ENCODE measurements at regions not wholly inside any gene's neighbourhood (a gene's known extent, or its start where the extent isn't known, plus 50 kb on each side); places are given as distances from the start of the nearest gene placed in this dataset.
"Not testable (repeated sequence)": the region's sequence is repeated elsewhere in the genome, so short reads cannot be mapped to it uniquely, and the experiment has no call there.

DNA sequence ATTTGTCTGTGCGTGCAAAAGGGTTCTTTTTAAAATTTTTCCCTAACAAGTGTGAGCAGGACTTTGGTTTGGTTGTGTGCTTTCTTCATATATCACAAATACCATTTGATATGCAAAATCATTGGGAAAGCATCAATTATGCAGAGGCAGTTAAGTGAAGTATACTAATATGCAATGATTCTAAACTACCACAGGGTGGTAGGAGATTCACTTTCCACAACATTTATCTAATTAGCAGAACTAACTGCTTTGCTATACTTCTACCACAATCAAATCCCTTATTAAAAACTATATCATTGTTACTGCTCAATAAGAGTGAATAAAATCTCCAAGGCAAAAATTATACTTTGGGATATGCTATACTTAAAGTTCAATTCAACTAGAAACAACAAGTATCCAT, 2738.9 kb upstream of the PCDH20 start:
- DNase-seq (ENCODE audit: low read depth, low spot score): no peak
- no peak overlapping the region for H3K27ac ChIP-seq

- H3K27ac ChIP-seq: no peak overlapping the region
- no peak for DNase-seq (ENCODE audit: low read depth, low spot score)
Measured at GRCh38 chr13:64130600-64130999, 2715.0 kb upstream of the PCDH20 start.

GRCh38 chr13:64130171-64130570, 2714.5 kb upstream of the PCDH20 start:
- H3K27ac ChIP-seq: no peak overlapping the region
- DNase-seq (ENCODE audit: low read depth, low spot score): no peak

- no peak overlapping the region for H3K27ac ChIP-seq
- no peak for DNase-seq (ENCODE audit: low read depth, low spot score)
Measured at GRCh38 chr13:64127856-64128255, 2712.2 kb upstream of the PCDH20 start.

DNA sequence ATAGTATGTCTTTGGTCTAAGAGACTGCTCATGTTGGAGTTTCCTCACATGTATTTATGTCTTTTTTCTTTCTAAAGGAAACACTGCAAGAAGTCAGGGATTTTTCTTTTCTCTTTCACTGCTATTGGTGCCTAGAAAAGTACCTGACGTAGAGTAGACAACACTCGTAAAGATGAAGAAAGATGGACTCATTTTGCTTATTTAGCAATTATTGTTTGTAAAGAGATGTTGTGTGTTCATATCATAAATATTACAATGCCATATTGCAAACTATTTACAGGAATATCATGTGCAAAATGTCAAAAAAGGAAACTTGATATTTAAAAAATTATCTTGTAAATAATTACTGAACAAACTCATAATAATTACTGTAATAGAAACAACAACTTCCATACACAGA, 2711.5 kb upstream of the PCDH20 start:
- no peak for DNase-seq (ENCODE audit: low read depth, low spot score)
- no peak overlapping the region for H3K27ac ChIP-seq

DNA sequence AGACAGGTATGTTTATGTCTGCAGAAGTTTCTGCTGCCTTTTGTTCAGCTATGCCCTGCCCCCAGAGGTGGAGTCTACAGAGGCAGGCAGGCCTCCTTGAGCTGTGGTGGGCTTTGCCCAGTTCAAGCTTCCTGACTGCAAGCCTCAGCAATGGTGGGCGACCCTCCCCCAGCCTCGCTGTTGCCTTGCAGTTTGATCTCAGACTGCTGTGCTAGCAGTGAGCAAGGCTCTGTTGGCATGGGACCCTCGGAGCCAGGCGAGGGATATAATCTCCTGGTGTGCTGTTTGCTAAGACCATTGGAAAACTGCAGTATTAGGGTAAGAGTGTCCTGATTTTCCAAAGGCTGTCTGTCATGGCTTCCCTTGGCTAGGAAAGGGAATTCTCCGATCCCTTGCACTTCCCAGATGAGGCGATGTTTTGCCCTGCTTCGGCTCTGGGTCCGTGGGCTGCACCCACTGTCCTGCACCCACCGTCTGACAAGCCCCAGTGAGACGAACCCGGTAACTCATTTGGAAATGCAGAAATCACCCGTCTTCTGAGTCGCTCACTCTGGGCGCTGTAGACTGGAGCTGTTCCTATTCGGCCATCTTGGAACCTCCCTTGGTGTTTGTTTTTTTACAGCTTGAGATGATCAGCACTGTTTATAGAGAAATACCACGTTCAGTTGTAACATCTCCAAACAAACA, 2705.5 kb upstream of the PCDH20 start:
- not testable (repeated sequence) for DNase-seq (ENCODE audit: low read depth, low spot score); H3K27ac ChIP-seq

GRCh38 chr13:64099994-64100393, 2684.3 kb upstream of the PCDH20 start:
- no peak for DNase-seq (ENCODE audit: low read depth, low spot score)
- no peak overlapping the region for H3K27ac ChIP-seq

DNA sequence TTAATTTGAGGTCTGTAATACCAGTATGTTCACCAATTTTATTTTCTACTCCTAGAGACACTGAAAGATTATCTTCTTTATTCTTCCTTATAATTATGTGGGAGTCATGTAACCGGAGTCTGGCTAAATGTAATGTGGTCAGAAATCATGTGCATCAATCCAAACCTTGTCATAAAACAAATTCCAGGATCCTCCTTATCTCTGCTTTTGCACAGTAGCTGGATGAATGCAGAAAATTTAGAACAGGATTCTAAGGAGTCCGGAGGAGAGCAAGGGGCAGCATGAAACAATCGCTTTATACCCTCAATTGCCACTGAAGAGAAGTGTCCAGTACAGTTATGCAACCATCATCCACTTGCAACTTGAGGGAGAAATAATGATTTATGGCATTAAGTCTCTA, 2674.7 kb upstream of the PCDH20 start:
- DNase-seq (ENCODE audit: low read depth, low spot score): no peak

DNA sequence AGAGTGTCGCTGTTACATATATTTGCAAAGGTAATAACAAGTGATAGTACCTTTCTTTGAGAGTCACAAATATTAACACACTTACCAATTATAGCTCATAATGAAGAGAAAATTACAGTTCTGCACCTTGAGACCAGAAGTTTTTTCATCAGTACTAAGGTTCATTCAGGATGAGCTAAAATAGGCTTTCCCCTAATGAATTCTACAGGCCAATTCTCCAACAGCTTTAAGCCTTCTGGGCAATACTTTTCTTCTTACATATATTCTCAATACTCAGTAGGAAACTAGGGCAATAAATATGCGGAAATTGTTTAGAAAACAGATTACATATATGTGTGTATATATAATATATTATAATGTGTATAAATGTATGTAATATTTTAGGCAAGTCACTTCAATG, 2672.8 kb upstream of the PCDH20 start:
- no peak overlapping the region for H3K27ac ChIP-seq
- no peak for DNase-seq (ENCODE audit: low read depth, low spot score)

More for the DNA sequence above, 2674.7 kb upstream of the PCDH20 start:
- no peak overlapping the region for H3K27ac ChIP-seq

GRCh38 chr13:64087624-64088023, 2672.0 kb upstream of the PCDH20 start:
- H3K27ac ChIP-seq: no peak overlapping the region
- no peak for DNase-seq (ENCODE audit: low read depth, low spot score)

GRCh38 chr13:64083811-64084210, 2668.2 kb upstream of the PCDH20 start:
- DNase-seq (ENCODE audit: low read depth, low spot score): no peak
- H3K27ac ChIP-seq: no peak overlapping the region

- no peak for DNase-seq (ENCODE audit: low read depth, low spot score)
- no peak overlapping the region for H3K27ac ChIP-seq
Measured at GRCh38 chr13:64083396-64083795, 2667.7 kb upstream of the PCDH20 start.

- no peak overlapping the region for H3K27ac ChIP-seq
- no peak for DNase-seq (ENCODE audit: low read depth, low spot score)
Measured at GRCh38 chr13:64078480-64078936, 2662.9 kb upstream of the PCDH20 start.

DNA sequence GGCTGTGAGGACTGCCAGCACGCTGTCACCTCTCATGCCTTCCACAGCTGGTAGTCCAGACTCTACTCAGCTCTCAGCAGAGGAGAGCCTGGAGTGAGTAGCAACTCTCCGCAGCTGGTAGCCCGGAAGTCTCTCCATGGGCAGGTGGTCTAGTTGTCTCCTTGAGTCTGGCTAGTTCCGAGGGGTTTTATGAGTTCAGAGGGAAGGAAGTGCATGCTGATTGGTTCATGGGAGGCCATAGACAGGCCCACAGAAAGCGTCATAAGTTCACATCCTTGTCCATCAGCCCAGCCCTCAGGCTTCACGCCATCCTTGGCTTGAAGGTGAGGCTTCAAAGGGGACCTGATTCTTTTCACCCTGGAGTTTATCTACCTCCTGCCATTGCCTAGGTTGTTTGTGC, 2662.4 kb upstream of the PCDH20 start:
- DNase-seq (ENCODE audit: low read depth, low spot score): no peak
- no peak overlapping the region for H3K27ac ChIP-seq

DNA sequence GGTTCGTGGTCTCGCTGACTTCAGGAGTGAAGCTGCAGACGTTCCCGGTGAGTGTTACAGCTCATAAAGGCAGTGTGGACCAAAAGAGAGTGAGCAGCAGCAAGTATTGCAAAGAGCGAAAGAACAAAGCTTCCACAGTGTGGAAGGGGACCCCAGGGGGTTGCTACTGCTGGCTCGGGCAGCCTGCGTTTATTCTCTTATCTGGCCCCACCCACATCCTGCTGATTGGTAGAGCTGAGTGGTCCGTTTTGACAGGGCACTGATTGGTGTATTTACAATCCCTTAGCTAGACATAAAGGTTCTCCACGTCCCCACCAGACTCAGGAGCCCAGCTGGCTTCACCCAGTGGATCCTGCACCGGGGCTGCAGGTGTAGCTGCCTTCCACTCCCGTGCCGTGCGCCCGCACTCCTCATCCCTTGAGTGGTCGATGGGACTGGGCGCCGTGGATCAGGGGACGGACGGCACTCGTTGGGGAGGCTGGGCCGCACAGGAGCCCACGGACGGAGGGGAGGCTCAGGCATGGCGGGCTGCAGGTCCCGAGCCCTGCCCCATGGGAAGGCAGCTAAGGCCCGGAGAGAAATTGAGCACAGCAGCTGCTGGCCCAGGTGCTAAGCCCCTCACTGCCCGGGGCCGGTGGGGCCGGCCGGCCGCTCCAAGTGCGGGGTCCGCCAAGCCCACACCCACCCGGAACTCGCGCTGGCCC, 2661.6 kb upstream of the PCDH20 start:
- not testable (repeated sequence) for H3K27ac ChIP-seq; DNase-seq (ENCODE audit: low read depth, low spot score)

DNA sequence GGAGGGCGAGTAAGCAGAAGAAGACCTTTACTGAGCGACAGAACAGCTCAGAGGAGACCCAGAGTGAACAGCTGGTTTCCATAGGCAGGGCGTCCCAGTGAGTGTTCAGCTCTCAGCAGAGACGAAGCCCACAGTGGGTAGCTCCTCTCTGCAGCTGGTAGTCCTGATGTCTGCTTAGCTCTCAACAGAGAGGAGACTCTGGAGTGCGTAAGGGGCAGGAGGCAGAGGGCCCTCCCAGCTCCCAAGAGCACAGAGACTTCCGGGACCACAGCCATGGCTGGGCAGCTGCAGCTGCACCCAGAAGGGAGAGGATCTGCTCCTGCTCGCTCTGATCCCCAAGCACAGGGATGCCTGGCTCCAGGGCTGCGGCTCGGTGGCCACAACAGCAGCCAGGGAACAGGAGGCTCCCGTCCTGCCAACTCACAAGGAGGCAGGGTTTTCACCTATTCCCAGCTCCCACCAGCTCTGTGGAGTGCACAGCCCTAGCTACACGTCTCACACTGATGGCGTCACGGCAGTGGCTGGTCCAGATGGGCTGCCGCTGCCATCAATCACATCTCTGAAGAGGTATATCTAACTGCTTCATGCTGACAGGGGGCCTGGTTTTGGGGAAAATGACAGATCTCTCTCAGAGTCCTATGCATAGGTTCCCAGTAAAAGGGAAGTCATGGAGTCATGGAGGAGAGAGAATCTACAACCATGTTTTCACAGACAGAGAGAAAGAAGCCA, 2660.1 kb upstream of the PCDH20 start:
- H3K27ac ChIP-seq: no peak overlapping the region

DNA sequence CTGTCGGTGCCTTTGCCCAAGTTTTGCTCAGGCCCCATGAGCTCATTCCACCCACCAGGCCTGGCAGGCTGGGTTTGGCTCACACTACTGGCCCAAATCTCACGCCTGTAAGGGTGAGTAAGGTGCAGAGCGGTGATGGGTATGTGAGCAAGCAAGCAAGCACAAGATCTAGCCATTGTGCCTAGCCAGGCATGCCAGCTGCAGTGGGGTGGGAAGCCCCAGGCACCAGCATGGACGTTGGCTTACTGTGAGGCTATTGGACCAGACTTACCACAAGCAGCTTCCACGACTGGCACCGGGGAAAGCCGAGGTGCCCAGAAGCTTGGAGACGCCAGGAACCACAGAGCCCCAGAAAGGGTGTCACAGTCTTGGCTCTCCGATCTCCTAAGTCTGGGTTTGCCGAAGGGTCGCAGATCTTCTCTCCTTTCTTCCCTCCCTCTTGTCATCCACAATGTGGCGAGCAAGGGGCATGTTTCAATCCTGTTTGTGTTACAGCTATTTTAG, 2659.4 kb upstream of the PCDH20 start:
- DNase-seq (ENCODE audit: low read depth, low spot score): no peak
- no peak overlapping the region for H3K27ac ChIP-seq

More for the DNA sequence above, 2660.1 kb upstream of the PCDH20 start:
- DNase-seq (ENCODE audit: low read depth, low spot score): no peak

DNA sequence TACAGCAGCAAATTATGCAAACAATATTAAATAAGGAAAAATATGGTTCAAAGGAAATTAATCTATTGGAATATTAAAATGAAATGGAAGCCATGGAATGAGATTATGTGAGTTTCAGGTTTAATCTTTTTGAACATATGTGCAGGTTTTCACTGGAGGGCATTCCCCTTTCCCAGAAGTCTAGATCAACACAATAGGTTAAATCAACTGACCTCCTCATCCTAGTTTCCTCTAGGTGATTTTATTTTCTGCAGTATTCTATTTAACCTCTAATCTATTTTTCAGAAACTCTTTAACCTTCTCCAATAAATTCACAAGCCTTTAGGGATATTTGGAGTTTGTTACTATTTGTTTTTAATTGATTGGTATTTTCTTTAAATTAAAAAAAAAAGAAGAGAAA, 2657.6 kb upstream of the PCDH20 start:
- H3K27ac ChIP-seq: no peak overlapping the region
- no peak for DNase-seq (ENCODE audit: low read depth, low spot score)

GRCh38 chr13:64071352-64071751, 2655.7 kb upstream of the PCDH20 start:
- DNase-seq (ENCODE audit: low read depth, low spot score): no peak

GRCh38 chr13:64069892-64070291, 2654.2 kb upstream of the PCDH20 start:
- no peak for DNase-seq (ENCODE audit: low read depth, low spot score)
- no peak overlapping the region for H3K27ac ChIP-seq

More at GRCh38 chr13:64071352-64071751, 2655.7 kb upstream of the PCDH20 start:
- no peak overlapping the region for H3K27ac ChIP-seq

DNA sequence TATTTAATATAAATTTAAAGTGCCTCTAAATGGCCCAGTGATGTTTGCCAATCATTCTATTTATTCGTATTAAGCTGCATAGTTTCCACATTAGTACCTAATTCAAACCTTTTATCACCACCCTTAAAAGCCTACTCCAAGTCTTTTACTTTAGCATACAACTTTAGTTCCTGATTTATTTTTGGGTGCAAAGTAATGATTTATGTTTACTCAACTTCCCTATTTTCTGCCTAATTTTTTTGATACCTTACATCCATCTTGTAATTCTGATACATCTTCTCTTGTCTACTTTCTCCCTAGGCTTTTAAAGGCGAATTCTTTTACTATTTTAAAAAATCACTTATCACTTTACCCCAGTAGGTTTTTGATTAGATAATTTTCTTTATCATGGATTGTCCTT, 2651.1 kb upstream of the PCDH20 start:
- H3K27ac ChIP-seq: no peak overlapping the region
- no peak for DNase-seq (ENCODE audit: low read depth, low spot score)
